NCI-H146 (cell line): ENCODE measurements at regions not wholly inside any gene's neighbourhood (a gene's known extent, or its start where the extent isn't known, plus 50 kb on each side); places are given as distances from the start of the nearest gene placed in this dataset.
"Not testable (repeated sequence)": the region's sequence is repeated elsewhere in the genome, so short reads cannot be mapped to it uniquely, and the experiment has no call there.

ENCODE experiments used
- DNase-seq: peaks from one replicate; lab custom pipeline; 2025; lab: John Stamatoyannopoulos, UW

DNA sequence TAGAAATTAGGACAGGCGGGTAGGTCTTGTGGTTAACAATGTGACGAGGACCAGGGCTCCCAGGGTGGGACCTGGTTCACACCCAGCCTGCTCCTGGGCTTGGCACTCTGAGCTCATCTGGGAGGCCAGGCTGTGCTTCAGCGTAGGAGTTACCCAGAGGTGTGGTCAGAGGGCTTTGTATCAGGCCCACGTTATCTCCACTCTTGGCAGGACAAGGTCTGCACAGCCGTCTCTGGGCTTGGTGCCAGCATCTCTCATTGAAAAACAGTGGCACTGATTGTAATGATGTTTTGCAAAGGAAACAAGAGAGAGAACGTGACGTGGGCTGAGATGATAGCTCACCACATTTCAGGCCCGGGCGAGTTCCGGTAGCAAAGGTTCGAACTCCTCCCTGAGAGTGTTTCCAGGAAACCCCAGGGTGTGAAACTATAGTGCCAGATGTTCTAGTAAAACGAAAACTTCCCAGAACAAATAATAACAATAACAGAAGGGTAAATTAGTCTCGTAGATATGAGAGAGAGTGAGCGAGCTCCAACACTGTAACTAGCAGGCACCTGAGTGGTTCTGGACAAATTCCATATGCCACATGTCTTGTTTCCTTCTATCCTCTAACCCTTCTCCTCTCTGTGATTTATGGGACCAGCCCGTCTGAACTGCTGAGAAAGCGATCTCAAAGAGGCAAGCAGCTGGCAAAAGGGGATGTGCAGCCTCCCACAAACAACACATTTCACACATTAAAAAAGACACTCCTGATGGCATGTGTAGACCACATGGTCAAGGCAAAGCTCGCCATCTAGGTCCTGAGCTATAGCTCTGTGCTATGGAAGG is 227.3 kb downstream of the KTN1 start:
- DNase-seq, result peak; percentile 70

DNA sequence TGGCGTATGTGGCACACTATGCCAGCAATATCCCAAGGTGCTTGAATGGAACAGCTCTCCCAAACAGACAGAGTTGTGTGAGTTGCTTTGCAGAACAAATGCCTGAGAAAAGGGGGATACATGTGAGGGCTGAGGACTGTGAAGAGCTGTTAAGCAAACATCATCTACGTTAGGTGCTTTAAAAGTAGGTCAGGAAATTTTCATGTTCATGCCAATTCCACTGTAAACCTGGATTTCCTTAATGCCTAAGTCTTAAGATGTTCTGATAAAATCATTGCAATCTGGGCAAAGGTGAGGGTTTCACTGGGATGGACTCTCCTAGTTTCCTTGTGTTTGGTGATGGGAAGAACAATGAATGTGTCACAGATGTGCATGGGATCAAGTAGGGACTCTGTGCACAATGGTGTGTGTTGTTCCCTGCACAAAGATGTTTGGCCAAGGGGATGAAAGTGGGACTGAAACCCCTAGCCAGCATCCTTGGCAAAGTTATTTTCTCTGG is 227.9 kb downstream of the KTN1 start:
- no peak for DNase-seq

DNA sequence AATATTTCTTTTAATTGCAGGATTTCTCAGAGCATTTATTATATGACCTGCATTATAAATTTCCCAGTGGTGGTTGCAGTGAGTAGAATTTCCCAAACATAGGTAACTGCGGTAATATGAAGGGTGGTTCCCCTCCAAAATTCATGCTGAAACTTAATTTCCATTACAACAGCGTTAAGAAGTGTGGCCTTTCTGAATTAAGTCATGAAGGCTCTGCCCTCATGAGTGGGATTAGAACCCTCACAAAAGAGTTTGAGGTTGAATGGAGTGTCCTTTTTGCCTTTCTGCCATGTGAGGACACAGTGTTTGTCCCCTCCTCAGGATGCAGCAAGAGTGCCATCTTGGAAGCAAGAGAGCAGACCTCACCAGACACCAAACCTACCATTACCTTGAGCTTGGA is 233.6 kb downstream of the KTN1 start:
- DNase-seq, result no peak

DNA sequence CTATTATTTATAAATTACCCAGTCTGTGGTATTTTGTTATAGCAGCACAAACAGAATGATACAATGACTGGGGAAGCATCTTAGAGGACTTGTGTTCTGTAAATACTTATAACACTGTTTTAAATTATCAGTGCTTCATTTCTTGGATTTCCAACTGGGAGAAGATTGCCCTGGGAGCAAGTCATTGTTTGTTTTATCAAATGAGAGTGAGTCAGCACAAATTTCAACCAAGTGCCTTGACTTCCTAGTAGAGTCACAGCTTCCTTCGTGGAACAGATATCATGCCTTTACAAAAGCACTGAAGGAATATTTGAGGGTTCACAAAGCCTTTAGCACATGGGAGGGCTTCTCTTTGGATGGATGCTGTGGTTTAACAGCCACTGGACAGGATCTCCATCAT is 234.1 kb downstream of the KTN1 start:
- no peak for DNase-seq

DNA sequence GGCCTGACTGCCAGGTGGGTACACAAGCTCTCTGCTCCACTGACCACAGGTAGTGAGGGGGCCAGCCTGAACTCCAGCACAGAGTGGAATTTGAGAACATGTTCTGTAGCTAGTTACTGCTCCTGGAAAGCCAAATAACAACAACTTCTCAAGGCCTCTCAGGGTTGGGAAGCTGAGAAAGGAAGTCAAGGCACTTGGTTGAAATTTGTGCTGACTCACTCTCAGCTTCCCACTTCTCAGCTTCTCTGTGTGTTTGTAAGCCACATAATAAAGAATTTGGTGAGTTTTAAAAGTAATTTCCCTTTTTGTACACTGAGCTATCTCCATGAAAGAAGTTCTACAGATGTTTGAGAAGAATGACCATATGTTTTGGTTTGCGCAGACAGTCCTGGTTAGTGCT is 234.9 kb downstream of the KTN1 start:
- DNase-seq, result no peak

DNA sequence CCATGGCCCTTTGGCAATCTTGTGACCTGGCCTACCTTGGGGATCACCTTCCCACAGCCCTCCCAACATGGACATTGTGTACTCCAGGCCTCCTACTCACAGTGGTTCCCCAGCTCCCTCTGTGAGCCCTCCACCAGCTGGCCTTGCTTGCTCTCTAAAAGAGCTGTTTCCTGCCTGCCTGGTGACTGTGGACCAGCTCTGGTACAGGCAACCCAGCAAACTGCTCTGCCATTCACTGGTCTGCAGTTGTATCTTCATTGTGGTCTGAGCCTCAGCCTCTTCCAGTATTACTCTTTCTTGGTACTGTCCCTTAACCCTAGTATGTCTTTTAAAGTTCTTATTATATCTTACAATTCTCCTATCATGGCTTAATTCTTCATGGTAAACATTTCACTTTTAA is 236.2 kb downstream of the KTN1 start:
- no peak for DNase-seq

DNA sequence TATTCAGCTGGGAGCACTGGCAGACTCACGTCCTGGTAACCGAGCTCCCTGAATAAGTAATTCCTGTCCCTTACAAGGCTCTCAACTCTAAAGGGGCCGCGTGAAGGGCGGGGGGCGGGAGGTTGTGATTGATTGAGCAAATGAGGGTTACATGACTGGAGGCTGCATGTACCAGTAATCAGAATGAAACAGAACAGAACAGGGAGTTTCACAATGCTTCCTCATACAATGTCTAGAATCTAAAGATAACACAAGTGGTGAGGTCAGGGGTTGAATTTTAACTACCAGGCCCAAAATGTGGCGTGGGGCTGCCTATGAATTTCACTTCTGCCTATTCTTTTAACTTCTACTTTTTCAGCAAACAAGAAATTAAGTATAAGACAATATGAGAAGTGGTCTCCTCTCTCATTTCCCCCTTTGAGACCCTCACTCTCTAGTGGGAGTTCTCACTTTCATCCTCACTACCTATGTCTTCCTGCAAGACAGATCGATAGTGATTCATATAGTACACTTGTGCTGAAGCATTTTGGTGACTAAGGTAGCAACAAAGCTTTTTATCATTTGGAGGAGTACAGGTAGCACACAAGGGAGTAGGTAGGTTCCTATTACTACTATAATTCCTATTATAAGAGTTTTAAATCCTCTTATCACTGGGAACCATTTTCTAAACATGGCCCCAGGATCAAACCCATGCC is 239.8 kb downstream of the KTN1 start:
- DNase-seq, result no peak

DNA sequence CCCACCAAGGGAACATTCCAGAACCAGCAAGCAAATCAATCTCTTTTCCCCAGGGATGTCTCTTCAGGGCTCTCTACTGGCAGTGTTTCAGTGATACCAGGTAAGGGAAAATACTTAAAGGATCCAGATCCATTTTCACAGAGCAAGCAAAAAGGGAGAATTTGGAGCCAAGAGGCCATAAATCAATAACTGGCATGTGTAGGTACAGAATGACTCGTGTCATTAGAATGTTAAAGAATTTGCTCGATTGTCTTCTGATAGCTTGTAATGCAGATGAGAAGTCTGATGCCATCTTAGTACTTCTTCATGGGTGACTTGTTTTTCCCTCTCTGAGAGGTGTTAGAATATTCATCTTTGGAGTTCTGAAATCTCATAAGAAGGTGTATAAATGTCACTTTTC is 242.9 kb downstream of the KTN1 start:
- DNase-seq, result no peak

DNA sequence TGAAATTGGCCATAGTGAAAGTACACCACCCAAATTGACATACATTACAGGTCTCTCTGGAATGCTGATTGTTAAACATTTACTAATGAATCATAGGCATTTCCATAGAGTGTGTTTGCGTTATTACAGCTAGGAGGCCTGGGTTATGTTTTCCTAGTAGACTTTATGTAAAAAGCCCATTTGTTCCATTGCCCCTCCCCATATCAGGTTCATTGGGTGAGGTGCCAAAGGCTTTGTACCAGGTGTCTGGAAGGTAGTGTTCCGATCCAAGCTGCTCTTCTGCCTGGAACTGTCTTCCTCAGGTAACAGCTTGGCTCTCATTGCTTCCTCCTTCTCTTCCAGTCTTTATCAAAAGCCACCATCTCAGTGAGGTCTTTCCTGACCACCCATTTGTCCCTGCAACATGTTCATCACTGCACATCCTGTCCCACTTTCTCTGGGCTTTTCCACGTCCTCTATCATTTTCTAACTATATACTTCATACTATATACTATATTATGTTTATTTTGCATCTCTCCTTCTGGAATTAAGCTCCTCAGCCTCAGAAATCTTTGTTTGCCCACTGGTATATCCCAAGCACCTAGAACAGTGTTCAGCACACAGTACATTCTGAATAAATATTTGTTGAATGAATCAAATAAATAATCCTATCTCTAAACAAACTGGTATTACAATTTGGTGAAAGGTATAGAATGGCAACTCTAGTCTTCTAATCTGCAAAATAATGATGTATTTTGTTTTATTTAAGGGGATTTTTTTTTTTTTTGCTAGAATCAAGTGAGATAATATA is 252.3 kb downstream of the KTN1 start:
- DNase-seq, result peak; percentile 1

DNA sequence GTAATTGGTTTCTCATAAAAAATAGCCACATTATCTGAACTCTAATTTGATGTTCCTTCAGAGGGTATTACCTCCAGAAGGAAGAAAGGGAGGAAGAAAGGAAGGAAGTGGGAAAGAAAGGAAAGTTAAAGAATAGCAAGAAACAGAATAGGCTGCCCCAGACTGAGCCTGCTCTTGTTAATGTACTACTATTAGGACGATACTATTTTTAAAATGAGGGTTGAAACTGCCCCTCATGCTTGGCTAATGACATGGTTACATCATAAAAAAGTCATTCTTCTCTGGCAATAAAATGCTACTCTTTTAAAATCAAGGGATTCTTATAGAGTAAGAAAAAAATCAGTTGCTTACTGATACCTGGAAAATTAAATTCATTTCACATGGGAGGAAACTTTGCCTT is 253.0 kb downstream of the KTN1 start:
- no peak for DNase-seq

DNA sequence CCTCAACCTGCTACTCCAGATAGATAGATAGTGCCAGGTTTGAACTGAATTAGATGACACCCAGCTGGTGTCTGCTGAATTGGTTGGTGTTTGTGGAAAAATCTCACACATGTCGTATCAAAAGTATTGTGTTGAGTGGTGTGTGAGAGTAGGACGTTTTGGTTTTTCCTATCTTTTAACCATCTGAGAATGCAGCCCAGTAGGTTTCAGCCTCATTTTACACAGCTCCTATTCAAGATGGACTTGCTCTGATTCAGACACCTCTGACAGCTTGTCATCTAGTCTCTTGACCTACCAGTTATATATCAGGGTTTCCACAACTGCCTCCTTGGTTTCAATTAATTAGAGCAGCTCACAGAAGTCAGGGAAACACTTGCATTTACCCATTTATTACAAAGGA is 254.4 kb downstream of the KTN1 start:
- no peak for DNase-seq

DNA sequence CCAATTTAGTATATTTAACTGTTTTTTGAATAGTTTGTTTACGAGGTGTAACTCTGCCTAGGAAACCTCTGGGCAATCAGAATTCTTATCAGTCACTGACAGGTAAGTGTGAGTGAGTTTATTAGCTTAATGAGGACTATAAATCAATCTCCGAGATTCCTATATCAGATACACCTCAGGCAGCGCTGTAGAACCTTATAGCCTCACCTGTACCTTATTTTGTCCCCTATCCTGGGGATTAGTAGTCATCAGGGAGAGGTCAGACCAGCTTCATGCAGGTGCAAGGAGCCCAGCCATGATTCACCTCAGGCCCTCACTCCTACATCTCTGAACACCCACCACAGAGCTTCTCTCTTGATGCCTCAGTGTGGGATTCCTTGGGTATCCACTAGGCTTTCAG is 256.0 kb downstream of the KTN1 start:
- no peak for DNase-seq

DNA sequence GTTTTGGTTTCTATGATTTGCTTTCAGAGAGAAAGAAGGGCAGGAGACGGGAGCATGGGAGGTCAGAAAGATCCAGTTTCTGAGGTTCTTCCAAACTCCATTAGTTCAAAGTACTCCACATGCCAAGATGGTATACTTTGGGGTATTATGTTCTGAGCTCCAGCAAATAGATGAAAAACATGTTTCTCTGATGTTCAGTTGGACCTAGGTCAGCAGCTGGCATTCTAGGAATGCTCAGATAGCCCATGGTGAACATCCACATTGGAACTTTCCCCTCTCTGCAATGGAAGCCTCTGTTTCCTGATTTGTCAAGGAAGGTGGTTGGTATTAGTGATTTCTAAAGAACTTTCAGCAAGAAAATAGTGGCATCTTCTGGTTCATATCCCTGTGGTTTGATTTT is 257.5 kb downstream of the KTN1 start:
- no peak for DNase-seq

DNA sequence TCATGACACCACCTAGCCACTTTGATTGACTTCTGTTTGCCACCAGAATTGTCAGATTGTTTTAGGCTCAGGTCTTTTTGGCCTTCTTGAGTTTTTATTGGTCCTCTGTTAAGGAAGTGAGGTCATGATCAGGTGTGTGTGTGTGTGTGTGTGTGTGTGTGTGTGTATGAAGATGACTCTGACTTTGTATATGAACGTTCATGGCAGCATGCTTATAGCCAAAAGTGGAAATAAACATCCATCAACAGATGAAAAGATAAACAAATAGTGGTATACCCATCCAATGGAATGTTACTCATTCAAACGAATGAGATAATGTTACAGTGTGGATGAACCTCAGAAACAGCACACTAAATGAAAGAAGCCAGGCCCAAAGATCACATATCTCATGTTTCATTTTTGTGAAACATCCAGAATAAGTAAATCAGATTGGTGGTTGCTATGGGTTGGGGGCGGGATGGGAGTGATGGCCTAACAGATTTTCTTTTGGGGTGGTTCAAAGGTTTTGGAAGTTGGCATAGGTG is 258.6 kb downstream of the KTN1 start:
- no peak for DNase-seq

DNA sequence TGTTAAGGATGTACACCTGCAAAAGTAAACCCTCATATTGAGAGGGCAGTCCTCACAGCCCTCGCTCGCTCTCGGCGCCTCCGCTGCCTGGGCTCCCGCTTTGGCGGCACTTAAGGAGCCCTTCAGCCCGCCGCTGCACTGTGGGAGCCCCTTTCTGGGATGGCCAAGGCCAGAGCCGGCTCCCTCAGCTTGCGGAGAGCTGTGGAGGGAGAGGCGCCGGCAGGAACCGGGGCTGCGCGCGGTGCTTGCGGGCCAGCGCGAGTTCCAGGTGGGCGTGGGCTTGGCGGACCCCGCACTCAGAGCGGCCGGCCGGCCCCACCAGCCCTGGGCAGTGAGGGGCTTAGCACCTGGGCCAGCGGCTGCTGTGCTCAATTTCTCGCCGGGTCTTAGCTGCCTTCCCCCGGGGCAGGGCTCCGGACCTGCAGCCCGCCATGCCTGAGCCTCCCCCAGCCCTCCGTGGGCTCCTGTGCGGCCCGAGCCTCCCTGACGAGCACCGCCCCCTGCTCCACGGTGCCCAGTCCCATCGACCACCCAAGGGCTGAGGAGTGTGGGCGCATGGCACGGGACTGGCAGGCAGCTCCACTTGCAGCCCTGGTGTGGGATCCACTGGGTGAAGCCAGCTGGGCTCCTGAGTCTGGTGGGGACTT is 259.4 kb downstream of the KTN1 start:
- DNase-seq, result not testable (repeated sequence)

DNA sequence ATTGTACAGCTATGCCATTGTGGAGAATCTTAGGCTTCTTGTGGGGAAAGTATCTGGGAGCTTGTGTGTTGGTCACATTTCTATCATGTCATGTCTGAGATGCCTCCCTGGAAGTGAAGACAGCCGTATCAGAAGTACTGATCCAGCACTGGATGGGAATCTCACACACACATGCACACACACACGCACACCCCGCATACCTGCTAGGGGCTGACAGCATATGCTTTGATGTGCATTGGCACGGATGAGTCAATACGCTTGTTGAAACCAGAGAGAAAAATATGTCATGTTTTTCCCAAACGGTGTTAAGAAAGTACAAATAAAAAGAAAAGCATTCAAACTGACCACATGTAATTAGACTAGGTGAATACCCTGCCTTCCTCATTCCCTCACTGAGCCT is 260.8 kb downstream of the KTN1 start:
- no peak for DNase-seq

DNA sequence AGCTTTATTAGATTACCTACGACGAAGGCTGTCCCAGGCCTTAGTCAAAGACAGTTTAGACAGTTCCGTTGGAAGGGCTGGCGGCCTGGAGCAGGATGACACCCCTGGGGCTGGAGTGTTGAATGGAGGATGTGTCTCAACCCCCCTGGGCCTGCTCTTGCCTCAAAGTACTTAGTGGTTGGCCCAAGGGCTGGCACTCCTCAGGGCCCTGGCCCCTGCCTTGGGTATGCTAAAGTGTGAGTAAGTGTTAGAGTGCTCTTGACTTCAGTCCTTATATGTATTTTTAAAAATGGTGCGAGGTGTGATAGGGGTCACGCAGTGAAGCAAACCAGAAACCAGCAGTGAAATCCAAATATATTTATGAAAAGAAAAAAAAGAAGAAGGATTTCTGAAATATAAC is 261.6 kb downstream of the KTN1 start:
- no peak for DNase-seq

DNA sequence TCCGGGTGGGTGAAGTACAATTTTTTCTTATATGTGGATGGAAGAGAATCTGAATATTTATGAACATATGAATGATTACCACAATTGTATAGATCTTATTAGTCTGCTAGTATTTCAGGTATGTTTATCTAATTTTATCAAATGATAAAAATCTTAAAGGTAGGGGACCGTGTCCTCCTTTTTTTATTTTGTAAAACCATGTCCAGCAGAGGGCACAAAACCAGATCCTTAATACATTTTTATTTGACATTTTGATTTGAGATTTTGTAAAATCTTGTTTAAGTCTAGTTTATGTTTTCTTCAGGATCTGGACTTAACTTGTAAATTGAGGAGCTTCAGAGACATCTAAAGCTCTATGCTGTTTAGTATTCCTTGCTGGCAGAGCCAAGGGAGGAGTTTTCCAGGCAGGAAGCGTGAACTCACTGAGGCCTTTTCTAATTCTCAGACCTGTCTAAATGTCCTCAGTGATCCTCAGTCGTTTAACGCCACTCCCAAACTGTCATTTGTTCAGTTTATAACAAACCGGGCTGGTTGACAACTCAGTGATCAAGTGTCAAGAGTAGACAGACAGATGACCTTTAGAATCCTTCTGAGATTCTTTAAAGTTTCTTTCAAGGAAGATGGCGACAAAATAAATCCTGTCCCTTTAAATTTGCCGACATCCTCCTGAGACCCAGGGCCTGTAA is 263.9 kb downstream of the KTN1 start:
- DNase-seq, result no peak

DNA sequence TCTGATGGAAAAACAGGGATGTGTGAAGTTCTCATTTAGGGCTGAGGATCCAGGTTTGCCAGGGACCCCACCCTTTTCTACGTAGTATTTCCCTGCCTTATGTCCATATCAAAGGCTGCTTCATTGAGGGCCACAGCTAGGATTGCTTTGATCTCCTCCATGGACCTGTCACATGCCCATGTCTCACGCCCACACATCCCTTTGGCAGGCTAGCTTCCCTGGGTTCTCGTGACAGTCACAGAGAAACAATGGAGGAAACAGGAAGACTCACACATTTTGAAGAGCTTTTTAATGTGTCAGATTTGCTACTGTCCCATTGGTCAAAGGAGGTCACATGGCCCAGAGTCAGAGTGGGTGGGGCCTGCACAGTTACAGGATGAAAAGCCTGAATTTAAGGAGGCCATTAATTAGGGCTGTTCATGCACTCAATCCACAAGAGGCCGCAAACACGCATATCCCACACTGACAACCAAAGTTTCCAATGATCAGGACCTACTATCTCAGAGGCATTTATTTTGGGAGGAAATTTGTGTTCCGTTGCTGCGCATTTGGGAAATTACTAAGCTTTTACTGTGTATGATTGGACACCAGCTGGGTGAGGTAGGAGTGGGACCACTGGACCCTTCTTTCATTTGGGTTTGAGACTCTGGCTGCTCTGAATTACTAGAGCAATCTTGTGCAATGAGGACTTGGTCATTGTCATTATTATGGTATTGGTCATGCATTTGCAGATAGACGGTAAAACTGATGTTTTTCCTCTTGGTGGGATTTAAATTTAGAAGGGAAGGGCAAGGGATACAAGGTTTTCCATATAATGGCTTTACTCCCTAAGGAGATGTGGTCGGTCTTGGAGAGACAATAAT is 266.2 kb downstream of the KTN1 start:
- no peak for DNase-seq

DNA sequence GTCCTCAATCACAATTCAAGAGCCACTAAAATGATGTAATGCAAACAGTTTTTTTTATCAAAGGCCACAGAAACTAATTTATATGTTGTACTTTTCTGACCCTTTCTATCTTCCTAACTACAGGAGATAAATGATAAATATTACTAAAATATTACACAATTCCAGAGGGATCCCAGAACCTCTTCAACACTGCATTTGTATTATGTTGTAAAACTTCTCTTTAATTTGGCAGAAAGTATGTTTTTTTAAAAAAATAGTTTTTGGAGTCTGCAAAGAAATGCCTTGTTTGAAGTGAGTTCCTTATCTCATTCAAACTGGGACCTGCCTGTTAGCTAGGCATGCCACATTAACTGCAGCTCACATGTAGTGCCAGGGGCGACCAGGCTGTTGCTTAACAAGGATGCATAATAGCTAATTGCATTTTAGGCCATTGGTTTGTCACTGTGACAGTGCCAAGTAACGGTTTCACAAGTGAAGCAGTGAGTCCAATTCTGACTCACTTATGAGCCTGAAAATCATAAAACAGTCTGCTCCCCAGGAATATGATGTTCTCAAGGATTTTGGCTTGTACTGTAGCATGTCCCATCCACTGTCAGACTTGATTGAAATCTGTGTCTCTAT is 266.9 kb downstream of the KTN1 start:
- DNase-seq, result no peak
